Testis (tissue), 2 donors: ENCODE measurements at regions not wholly inside any gene's neighbourhood (a gene's known extent, or its start where the extent isn't known, plus 50 kb on each side); places are given as distances from the start of the nearest gene placed in this dataset.

Source experiments
- POLR2A ChIP-seq: fragments of 450-650 bp; IDR thresholded peaks from one replicate; pipeline ENCODE4 v1.6.1; 2017; ENCODE audit warnings: antibody characterized with exemption, mild to moderate bottlenecking, moderate library complexity
- TF ChIP-seq, protein P1 (sequence below), 3 experiments: fragments of 450-650 bp in 2 of 3; fragments of 200-600 bp in 1 of 3; sonication (generic) in 1 of 3; IDR thresholded peaks; one replicate each; pipeline ENCODE4 v1.5.1; 2016 to 2019; ENCODE audit warnings: antibody characterized with exemption in 3 of 3, mild to moderate bottlenecking in 2 of 3, moderate library complexity in 1 of 3

DNA sequence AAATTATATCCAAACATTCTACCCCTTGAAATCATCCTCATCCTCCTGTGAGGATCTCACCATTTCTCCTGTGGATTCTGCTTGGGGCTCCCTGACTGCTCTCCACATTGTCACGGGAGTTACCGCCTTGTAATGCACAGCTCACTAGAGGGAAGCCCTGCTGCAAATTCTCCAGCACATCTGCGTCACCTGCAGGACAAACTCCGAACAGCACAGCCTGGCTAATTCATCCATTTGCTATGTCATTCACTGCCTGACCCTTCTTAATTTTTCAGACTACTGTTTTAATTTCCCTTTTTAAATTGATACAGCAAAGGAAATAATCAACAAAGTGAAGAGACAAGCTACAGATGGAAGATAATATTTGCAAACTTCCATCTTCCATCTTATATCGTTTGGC, 627.4 kb downstream of the FBXO15 start:
- TF ChIP-seq, protein P1, sequence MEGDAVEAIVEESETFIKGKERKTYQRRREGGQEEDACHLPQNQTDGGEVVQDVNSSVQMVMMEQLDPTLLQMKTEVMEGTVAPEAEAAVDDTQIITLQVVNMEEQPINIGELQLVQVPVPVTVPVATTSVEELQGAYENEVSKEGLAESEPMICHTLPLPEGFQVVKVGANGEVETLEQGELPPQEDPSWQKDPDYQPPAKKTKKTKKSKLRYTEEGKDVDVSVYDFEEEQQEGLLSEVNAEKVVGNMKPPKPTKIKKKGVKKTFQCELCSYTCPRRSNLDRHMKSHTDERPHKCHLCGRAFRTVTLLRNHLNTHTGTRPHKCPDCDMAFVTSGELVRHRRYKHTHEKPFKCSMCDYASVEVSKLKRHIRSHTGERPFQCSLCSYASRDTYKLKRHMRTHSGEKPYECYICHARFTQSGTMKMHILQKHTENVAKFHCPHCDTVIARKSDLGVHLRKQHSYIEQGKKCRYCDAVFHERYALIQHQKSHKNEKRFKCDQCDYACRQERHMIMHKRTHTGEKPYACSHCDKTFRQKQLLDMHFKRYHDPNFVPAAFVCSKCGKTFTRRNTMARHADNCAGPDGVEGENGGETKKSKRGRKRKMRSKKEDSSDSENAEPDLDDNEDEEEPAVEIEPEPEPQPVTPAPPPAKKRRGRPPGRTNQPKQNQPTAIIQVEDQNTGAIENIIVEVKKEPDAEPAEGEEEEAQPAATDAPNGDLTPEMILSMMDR (IDR thresholded peaks at IDR 0.05) = no peak
- TF ChIP-seq POLR2A = no peak
